OCI-LY3 (cell line): ENCODE measurements at regions not wholly inside any gene's neighbourhood (a gene's known extent, or its start where the extent isn't known, plus 50 kb on each side); places are given as distances from the start of the nearest gene placed in this dataset.

Source experiments
- H2AFZ ChIP-seq: fragments of 200-600, 300-600 bp; shearing (Covaris generic); 2 replicates; pipeline ENCODE4 v1.6.0; 2014; ENCODE audit warnings: antibody characterized with exemption, low read depth, low read length
- H3K27ac ChIP-seq: fragments of 200-600, 300-600 bp; sonication (generic); 2 replicates; pipeline ENCODE4 v1.5.1; 2014; ENCODE audit warnings: mild to moderate bottlenecking, low read length, moderate library complexity, mixed read lengths
- H3K27me3 ChIP-seq: fragments of 200-600, 300-600 bp; sonication (generic); 2 replicates; pipeline ENCODE4 v1.6.1; 2014; ENCODE audit warnings: low read depth, low read length, mixed read lengths
- H3K36me3 ChIP-seq: fragments of 200-600, 300-600 bp; sonication (generic); replicated peaks from 2 replicates; pipeline ENCODE3; 2014; ENCODE audit warnings: low read depth, low read length, mixed read lengths
- H3K4me1 ChIP-seq: fragments of 300-600, 200-600 bp; sonication (generic); 2 replicates; pipeline ENCODE4 v1.6.1; 2014; ENCODE audit warnings: low read length, mixed read lengths
- H3K4me2 ChIP-seq: fragments of 200-600, 300-600 bp; sonication (generic); 2 replicates; pipeline ENCODE4 v1.6.1; 2014; ENCODE audit warnings: low read length, mixed read lengths
- H3K4me3 ChIP-seq: fragments of 300-600, 200-600 bp; sonication (generic); 2 replicates; pipeline ENCODE4 v1.5.1; 2014; ENCODE audit warnings: antibody characterized with exemption, mild to moderate bottlenecking, low read length, moderate library complexity
- H3K79me2 ChIP-seq: fragments of 300-600, 200-600 bp; shearing (Covaris generic); 2 replicates; pipeline ENCODE4 v1.6.1; 2014; ENCODE audit warnings: mild to moderate bottlenecking, low read length, mixed read lengths
- H3K9ac ChIP-seq: fragments of 300-600, 200-600 bp; shearing (Covaris generic); 2 replicates; pipeline ENCODE4 v1.6.0; 2014; ENCODE audit warnings: mild to moderate bottlenecking, low read length, moderate library complexity
- H3K9me3 ChIP-seq: fragments of 200-600, 300-600 bp; shearing (Covaris generic); 2 replicates; pipeline ENCODE4 v1.6.1; 2014; ENCODE audit warnings: low read length, mixed read lengths; ENCODE audit not compliant: insufficient read depth
- H4K20me1 ChIP-seq: fragments of 200-600, 300-600 bp; sonication (generic); 2 replicates; pipeline ENCODE4 v1.6.1; 2016; ENCODE audit warnings: low read length, mixed read lengths; ENCODE audit not compliant: insufficient read depth
- CTCF ChIP-seq: fragments of 200-600, 300-600 bp; sonication (generic); IDR thresholded peaks from 2 replicates; pipeline ENCODE4 v1.5.1; 2014; ENCODE audit warnings: antibody characterized with exemption, low read length, low read depth
- EZH2phosphoT487 ChIP-seq: fragments of 200-600 bp; shearing (Covaris generic); IDR thresholded peaks from 2 replicates; pipeline ENCODE4 v1.6.1; 2018; ENCODE audit warnings: antibody characterized with exemption, mixed run types, low read depth

- H3K27ac ChIP-seq: no peak overlapping the region
- H3K36me3 ChIP-seq: no peaks in the 10 kb centered on the region
- no peak overlapping the region for H3K9ac ChIP-seq
- no peak overlapping the region for H3K4me3 ChIP-seq
- H3K27me3 ChIP-seq: no peaks in the 10 kb centered on the region
- H3K4me2 ChIP-seq: no peak overlapping the region
- TF ChIP-seq EZH2phosphoT487 (no peak), CTCF (no peak)
- no peaks in the 10 kb centered on the region for H3K79me2 ChIP-seq
- H3K9me3 ChIP-seq: no peaks in the 10 kb centered on the region
- H3K4me1 ChIP-seq: no peaks in the 10 kb centered on the region
- H4K20me1 ChIP-seq: no peaks in the 10 kb centered on the region
- no peak overlapping the region for H2AFZ ChIP-seq
Observed at GRCh38 chr16:64181271-64181925, 940.5 kb downstream of the CDH11 start.

GRCh38 chr16:64180136-64180900 is 941.5 kb downstream of the CDH11 start:
- H3K27me3 ChIP-seq: no peaks in the 10 kb centered on the region

GRCh38 chr16:64174327-64174726 is 947.5 kb downstream of the CDH11 start:
- no peaks in the 10 kb centered on the region for H3K27me3 ChIP-seq
- H4K20me1 ChIP-seq: no peaks in the 10 kb centered on the region
- H3K4me3 ChIP-seq: no peak overlapping the region
- no peak overlapping the region for H2AFZ ChIP-seq
- no peak overlapping the region for H3K9ac ChIP-seq
- H3K4me1 ChIP-seq: no peaks in the 10 kb centered on the region
- H3K27ac ChIP-seq: no peak overlapping the region
- no peak for TF ChIP-seq EZH2phosphoT487
- TF ChIP-seq CTCF: no peak
- H3K36me3 ChIP-seq: no peaks in the 10 kb centered on the region
- H3K79me2 ChIP-seq: no peaks in the 10 kb centered on the region
- no peak overlapping the region for H3K4me2 ChIP-seq
- no peaks in the 10 kb centered on the region for H3K9me3 ChIP-seq

More at GRCh38 chr16:64180136-64180900, 941.5 kb downstream of the CDH11 start:
- TF ChIP-seq EZH2phosphoT487: no peak
- no peak for TF ChIP-seq CTCF
- no peak overlapping the region for H3K27ac ChIP-seq
- no peak overlapping the region for H2AFZ ChIP-seq
- no peaks in the 10 kb centered on the region for H3K4me1 ChIP-seq
- no peak overlapping the region for H3K4me2 ChIP-seq
- H3K9me3 ChIP-seq: no peaks in the 10 kb centered on the region
- H3K4me3 ChIP-seq: no peak overlapping the region
- no peaks in the 10 kb centered on the region for H4K20me1 ChIP-seq
- no peaks in the 10 kb centered on the region for H3K36me3 ChIP-seq
- no peaks in the 10 kb centered on the region for H3K79me2 ChIP-seq
- no peak overlapping the region for H3K9ac ChIP-seq

- H3K9me3 ChIP-seq: no peaks in the 10 kb centered on the region
- H3K4me1 ChIP-seq: no peaks in the 10 kb centered on the region
- no peak overlapping the region for H3K4me3 ChIP-seq
- H3K9ac ChIP-seq: no peak overlapping the region
- H3K36me3 ChIP-seq: no peaks in the 10 kb centered on the region
- no peak overlapping the region for H3K27ac ChIP-seq
- H3K79me2 ChIP-seq: no peaks in the 10 kb centered on the region
- H4K20me1 ChIP-seq: no peaks in the 10 kb centered on the region
- TF ChIP-seq CTCF (no peak), EZH2phosphoT487 (no peak)
- H3K4me2 ChIP-seq: no peak overlapping the region
- H3K27me3 ChIP-seq: no peaks in the 10 kb centered on the region
- no peak overlapping the region for H2AFZ ChIP-seq
Observed at GRCh38 chr16:64172652-64173051, 949.2 kb downstream of the CDH11 start.
